ENCODE measurements at regions not wholly inside any gene's neighbourhood (a gene's known extent, or its start where the extent isn't known, plus 50 kb on each side); places are given as distances from the start of the nearest gene placed in this dataset.

DNA sequence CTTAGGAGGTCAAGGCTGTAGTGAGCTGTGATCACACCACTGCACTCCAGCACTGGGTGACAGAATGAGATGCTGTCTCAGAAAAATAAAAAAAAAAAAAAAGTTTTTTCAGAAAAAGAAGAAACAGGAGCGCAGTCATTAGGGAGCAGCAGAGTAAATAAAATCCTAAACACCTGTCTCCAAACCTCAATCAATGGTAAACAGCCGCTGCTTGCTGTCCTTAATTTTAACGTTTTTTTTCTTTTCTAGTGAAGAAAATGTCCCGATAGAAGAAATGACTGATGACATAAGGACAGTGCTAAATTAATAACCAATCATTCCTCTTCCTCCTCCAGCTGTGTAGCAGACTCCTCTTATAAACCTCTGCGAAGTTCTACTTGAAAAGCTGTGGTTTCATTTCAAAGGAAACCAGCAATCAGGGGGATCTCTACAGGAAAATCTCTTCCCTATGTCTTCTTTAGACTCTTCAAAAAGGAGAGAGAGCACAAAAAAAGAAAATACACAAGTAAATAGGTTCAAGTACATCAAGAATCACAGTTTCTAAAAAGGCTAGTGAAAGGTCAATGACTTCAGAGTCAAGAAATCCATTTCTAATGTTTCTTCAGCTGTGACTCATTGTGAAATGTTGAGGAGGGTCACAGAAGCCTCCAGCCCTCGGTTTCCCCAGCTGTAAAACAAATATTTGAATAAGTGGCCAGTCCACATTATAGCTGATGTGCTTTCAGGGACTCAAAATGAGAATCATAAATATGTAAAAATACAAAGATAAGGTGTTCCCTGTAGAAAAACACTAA is 127.6 kb downstream of the TMCO5A start:
- TF ChIP-seq CTCF (IDR thresholded peaks at IDR 0.05) (no peak), POLR2A (IDR thresholded peaks at IDR 0.05) (no peak)

Data from Peyer's patch (tissue), 4 donors.